ENCODE measurements at regions not wholly inside any gene's neighbourhood (a gene's known extent, or its start where the extent isn't known, plus 50 kb on each side); places are given as distances from the start of the nearest gene placed in this dataset.
"Not testable (repeated sequence)": the region's sequence is repeated elsewhere in the genome, so short reads cannot be mapped to it uniquely, and the experiment has no call there.

DNA sequence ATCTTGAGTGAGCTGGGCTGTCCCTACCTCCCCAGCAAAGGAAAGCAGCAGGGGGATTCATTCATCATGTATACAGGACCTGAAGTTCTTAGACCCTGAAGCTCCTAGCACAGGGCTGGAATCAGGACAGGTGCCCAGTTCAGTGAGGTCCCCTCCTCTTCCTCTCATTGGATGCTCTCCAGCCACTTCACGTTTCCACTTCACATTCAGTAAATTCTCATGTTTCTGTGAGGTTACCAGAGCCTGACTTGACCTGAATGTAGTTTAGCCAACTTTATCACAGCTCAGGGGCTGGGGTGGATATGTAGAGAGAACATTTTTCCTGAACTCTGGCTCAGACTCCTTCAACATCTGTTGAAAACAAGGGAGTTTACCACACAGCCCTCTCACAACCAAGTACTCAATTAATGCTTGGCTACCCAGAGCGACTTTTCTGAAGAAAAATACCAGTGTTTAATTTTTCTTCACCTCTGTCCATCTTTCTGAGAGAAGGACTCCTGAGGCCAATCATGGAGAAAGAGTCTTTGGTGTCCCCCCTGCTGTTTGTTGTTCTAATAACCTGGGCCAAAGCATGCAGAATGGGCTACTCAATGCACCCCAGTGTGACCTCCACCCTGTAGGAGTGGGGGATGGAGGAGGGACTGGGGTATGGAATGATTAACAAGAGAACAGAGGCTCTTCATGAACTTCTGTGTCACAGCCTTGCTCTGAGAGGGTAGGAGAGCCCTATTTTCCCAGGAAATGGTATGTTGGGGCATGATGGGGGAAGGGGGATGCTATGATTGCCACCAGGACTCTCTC, 108.3 kb upstream of the FGGY start:
- DNase-seq (ENCODE audit: extremely low read depth in 1 of 2, low read depth in 1 of 2) = no peak

DNA sequence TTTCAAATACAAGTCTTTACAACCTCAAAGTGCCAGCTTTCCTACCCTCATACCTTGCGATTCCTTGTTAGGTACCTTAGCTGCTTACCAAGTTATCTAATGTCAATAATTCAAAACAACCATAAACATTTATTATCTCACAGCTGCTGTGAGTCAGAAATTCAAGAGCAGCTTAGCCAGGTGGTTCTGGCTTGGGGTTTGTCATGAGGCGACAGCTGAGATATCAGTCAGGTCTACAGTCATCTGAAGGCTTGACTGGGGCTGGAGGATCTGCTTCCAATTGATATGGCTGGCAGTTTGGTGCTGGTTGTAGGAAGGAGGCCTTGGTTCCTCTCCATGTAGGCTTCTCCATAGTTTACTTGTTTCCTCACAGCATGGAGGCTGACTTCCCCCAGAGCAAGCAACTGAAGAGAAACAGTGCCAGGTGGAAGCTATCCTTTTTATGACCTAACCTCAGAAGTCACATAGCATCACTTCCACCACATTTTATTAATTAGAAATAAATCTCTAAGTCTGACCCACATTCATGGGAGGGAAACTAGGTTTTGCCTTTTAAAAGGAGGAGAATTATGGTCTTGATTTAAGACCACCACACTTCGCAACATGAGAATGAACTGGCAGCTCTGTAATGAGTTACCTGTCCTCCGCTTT, 103.3 kb upstream of the FGGY start:
- DNase-seq (ENCODE audit: extremely low read depth in 1 of 2, low read depth in 1 of 2) = no peak

DNA sequence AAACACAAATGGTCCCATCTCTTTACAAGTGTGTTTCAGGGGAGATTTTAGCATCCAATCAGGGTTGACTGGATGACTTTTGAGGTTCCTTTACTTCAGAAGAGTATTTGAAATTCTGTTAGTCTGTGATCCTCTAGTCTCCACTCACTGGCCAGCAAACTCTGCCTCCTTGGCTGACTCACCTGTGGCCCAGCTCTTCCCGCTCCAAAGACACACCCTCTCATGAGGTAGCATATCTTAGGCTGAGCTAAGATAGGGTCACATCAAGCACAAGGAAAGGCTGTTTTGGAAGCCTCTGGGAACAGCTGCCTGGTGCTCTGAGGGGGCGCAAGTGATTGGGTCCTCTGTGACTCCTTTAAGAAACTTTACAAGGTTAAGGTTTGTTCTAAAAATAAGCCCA, 102.3 kb upstream of the FGGY start:
- DNase-seq (ENCODE audit: extremely low read depth in 1 of 2, low read depth in 1 of 2) = no peak

DNA sequence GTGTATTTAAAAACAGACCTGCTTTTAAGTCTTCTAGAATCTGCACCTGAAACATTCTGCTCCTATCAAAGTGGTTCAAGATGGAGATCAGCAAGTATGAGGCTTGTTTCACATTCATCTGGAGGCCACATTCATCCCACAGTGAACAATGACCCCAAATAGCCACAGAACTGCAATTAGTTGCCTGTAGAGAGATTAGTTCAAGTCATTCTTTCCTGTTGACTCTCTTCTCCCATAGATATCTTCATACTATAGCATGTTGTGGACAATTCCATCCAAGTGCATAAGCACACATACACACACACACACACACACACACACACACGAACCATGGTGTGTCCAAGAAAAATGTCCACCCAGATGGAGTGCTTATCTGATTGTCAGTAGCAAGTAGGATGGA, 101.7 kb upstream of the FGGY start:
- no peak for DNase-seq (ENCODE audit: extremely low read depth in 1 of 2, low read depth in 1 of 2)

DNA sequence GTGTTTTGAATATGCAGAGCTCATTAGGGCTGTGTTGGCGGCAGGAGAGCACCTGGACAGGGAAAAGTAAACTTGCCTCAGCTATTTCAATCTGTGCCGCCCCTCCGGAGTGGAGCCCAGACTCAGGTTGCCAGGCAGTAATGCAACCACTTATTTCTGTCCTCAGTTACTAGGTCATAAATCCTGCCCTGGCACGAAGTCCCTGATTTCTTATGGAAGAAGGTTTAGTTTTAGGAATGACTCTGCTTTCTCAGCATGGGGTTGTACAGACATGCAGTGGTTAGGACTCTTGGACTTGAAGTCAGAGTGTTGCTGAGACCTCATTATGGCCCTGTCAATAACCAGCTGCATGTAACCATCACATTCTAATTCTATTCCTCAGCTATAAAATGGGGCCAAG, 98.3 kb upstream of the FGGY start:
- DNase-seq (ENCODE audit: extremely low read depth in 1 of 2, low read depth in 1 of 2) = no peak

DNA sequence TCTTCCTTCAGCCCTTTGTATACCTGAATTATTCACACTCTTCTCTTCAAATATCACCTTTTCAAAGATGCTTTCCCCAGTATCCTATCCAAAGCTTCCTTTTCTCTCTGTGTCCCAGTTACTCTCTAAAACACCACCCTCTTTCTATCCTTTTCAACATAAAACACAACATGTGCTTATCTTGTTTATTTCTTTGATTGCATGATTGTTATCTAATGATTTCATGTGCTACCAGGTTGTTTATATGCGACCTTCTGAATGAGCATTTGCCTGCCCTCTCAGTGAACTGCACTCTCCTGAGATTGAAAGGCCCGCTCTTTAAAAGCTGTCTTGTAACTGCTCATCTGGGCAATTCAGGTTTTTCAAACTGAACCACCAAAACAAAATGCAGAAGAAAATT, 97.7 kb upstream of the FGGY start:
- DNase-seq (ENCODE audit: extremely low read depth in 1 of 2, low read depth in 1 of 2) = no peak

DNA sequence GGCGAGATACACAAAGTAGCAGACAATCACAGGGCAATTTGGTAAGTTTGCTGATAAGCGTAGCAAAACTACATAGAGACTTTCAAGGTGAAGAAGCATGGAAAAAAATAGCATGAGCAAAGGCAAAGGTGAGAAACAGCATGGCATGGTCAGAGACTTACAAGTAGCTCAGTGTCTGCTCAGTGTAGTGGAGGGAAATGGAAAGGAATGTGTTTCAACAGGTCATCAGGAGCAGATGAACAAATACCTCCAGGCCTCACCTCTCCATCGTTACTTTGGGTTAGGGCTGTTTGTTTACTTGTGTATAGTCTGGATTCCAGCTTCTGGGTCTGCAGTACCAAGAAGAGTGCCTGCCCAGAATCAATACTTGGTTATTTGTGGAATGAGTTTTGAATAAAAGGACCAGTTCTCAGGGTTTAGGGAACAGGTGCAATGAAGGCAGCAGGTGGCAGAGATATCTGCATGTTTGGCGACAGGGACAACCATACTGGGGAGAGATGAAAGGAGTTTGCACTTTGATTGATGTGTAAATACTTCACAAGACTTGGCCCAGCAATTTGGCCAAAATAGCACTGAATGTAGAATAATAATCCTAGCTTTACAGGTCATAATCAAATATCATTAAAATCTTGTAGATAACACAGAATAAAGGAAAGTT, 97.0 kb upstream of the FGGY start:
- no peak for DNase-seq (ENCODE audit: extremely low read depth in 1 of 2, low read depth in 1 of 2)

DNA sequence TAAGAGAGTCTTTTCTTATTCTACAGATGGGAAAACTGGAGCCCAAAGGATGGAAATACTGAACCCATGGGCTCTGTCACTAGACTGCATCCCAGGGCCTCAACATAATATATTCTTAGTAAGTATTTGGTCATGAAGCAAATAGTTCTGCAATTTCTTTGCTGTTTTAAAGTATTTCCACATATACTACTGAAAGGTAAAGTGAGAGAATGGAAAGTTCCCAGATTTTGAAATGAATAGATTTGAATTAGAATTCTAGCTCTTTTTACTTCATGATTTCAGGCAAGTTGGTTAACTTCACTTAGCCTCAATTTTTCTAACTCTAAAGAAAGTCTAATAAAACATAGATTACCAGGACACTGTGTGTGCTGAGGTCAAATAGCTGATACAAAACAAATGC, 95.6 kb upstream of the FGGY start:
- DNase-seq (ENCODE audit: extremely low read depth in 1 of 2, low read depth in 1 of 2) = no peak

DNA sequence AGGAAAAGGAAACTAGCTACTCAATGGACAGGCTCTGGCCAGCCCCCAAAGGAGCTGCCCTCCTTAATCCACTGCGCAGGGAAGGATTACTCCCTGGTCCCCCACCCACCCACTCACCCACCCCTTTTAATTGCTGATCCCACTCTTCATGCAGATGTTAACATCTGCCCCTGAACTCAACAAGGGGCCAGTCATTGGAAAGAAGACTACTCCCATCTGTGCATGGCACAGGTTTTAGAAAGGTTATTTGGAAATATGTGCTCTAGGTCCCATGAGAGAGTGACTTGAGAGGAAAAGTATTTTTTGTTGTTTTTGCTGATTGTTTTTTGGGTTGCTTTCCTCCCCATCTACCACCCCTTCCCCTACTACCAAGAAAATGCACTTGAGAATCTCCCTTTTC, 94.4 kb upstream of the FGGY start:
- DNase-seq (ENCODE audit: extremely low read depth in 1 of 2, low read depth in 1 of 2) = no peak

DNA sequence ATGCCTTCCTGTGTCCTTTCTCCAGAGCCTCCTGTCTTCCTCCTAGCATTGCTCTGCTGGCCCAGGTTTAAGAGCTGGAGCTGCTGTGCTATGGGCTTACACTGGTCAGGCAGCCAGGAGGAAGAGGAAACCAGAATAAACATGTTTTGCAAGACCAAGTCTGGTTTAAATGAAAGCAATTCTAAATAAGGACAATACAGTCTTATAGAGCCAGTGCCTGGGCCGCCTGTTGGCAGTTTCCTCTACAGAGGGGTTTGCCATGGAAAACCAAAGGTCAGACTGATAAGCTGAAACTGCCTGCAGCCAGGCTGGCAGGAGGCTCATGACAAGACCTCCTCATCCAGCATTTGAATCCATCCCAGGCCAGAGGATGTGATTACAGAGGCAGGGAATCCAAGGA, 92.9 kb upstream of the FGGY start:
- DNase-seq (ENCODE audit: extremely low read depth in 1 of 2, low read depth in 1 of 2) = no peak

DNA sequence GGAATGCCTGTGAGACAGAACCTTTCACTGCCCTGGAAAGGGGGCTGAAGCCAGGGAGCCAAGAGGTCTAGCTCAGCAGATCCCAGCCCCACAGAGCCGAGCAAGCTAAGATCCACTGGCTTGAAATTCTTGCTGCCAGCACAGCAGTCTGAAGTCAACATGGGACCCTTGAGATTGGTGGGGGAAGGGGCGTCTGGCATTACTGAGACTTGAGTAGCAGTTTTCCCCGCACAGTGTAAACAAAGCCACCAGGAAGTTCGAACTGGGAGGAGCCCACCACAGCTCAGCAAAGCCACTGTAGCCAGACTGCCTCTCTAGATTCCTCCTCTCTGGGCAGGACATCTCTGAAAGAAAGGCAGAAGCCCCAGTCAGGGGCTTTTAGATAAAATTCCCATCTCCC, 90.3 kb upstream of the FGGY start:
- not testable (repeated sequence) for DNase-seq (ENCODE audit: extremely low read depth in 1 of 2, low read depth in 1 of 2)

DNA sequence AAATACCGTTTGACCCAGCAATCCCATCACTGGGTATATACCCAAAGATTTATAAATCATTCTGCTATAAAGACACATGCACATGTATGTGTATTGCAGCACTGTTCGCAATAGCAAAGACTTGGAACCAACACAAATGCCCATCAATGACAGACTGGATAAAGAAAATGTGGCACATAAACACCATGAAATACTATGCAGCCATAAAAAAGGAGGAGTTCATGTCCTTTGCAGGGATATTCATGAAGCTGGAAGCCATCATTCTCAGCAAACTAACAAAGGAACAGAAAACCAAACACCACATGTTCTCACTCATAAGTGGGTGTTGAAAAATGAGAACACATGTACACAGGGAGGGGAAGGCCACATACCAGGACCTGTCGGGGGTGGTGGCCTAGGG, 86.5 kb upstream of the FGGY start:
- DNase-seq (ENCODE audit: extremely low read depth in 1 of 2, low read depth in 1 of 2) = not testable (repeated sequence)

DNA sequence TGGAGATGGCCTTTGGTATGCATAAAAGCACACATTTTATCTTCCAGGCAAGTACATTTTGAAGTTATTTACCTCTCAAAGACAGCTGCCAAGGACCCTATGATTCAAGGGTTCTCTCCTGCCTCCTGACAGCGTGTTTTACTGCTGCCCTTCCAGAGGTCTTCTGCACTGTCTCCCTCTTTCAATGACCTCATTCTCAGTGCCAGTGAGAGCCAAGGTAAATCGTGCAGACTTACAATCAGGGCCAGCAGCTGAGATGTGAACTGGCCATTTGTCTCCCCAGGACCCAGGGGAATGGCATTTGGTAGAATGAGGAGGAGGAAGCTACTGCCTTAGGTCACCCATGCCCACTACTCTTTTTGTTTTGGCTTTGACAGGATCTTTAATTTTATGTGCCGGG, 84.2 kb upstream of the FGGY start:
- no peak for DNase-seq (ENCODE audit: extremely low read depth in 1 of 2, low read depth in 1 of 2)

DNA sequence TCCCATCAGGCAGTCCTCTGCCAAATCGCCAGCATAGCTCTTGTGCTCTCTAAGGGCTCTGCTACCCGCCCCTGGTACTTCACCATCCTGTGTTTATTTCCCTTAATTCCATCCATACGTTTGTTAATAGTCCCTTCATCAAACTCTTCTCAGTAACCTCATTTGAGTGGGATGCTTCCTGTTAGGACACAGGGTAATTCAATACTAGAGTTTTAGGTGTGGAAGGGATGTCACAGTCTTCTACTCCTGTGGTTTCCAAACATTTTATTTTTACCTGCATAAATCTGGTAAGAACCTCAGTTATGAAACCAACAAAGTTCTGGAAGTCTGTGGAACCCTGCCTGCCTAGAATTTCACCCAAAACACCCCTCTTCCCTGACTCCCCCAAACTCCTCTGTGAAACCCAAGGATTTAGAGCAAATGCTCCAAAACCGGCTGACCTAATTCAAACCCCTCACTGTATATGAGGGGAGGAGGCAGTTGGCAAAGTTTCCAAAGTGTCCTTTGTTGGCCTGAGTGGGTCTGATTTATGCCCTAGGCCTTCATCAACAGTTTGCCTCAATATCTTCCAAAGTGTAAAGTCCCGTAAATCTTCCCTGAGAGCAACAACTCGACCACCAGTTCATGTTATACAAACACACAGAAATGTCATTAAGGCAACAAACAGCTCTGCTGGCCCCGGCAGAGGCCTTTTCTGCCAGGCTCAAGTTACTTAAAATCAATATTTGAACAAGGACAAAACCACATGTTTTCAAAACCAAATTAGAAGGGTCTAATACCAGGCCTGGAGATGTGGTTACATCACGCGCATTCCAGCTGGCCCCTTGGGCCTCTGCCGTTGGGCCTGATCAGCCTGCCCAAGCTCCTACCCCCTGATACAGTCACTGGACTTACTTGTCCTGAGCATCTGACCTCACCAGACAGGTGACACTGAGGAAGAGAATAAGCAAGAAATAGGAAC, 82.4 kb upstream of the FGGY start:
- no peak for DNase-seq (ENCODE audit: extremely low read depth in 1 of 2, low read depth in 1 of 2)

DNA sequence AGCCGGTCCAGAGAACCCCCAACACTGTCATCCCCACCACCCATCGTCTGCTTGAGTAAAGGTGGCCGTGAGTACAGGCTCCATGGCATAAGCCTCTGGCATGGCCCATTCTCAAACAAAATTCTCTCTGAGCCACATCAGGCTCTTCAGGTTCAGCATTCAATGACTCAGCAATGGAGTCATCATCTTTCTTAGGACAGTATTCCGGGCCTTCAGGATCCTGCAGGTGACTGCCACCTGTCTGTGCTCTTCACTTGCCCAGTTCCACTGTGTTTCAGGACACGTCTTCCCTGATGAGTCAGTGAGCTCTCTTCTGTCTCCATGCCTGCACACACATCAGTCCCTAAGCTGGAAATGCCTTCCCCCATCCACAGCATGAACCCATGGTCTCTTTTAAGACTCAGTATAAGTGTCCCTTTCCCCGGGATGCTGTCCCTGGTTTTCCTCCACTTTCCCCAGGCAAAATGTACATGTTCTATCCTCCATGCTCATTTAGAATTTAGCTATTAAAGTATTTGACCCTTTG, 81.1 kb upstream of the FGGY start:
- DNase-seq (ENCODE audit: extremely low read depth in 1 of 2, low read depth in 1 of 2) = no peak

DNA sequence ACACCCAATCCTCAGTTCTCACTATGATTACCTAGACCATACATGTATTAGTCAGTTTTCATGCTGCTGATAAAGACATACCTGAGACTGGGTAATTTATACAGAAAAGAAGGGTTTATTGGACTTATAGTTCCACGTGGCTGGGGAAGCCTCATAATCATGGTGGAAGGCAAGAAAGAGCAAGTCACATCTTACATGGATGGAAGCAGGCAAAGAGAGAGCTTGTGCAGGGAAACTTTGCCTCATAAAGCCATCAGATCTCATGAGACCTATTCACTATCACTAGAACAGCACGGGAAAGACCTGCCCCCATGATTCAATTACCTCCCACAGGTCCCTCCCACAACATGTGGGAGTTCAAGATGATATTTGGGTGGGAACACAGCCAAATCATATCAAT, 79.5 kb upstream of the FGGY start:
- DNase-seq (ENCODE audit: extremely low read depth in 1 of 2, low read depth in 1 of 2) = not testable (repeated sequence)

DNA sequence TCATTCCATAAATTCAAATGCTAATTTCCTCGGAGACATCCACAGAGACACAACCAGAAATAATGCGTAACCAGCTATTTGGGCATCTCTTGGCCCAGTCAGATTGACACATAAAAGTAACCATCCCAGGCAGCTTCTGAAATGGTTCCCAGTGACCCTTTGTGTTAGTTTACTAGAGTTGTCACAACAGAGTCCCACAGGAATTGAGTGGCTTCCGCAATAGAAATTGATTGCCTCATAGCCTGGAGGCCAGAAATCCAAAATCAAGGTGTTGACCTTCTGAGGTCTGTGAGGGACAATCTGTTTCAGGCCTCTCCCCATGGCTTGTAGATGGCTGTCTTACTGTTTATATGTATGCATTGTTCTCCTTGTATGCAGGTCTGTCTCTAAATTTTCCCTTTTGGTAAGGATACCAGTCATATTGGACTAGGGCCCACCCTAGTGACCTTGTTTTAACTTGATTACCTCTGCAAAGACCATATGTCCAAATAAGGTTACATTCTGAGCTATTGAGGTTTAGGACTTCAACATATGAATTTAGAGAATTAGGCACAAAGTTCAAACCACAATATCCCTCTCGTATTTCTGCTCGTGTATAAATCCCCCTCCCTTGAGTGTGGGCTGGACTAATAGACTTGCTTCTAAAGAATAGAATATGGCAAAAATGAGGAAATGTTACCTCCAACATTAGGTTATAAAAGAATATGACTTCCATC, 78.2 kb upstream of the FGGY start:
- no peak for DNase-seq (ENCODE audit: extremely low read depth in 1 of 2, low read depth in 1 of 2)

DNA sequence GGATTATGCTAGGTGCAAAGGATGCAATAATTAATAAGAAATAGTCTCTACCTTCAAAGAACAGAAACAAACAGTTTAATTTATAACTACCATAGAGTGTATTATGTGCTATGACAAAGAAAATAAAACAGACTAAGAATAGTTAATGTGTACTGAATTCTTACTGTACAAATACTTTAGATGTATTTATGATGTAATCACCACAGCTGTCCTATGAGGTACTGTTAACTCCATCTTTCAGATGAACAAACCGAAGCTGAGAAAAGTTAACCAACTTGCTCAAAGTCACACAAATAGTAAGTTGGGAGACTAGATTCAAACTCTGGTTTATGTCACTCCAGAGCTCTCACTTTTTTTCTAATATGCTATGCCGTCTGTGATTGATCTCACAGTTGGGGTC, 77.0 kb upstream of the FGGY start:
- no peak for DNase-seq (ENCODE audit: extremely low read depth in 1 of 2, low read depth in 1 of 2)

DNA sequence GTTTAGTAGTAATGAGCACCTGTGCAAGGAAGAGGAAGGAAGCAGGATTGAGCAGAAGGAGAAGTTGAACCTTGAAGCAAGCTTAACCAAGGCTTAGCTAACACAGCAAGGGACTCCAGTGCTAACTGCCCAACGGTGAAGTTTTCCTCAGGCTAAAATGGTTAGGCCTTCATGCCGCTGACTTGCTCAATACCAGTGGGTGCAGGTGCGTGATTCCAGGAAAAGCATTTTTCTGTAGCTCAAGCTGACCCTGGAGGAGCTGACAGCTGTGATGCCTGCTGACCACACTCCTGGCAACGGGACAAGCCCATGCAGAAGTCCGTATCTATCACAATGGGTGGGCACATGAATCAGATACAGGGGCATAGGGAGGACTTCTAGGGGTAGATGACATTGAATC, 76.5 kb upstream of the FGGY start:
- no peak for DNase-seq (ENCODE audit: extremely low read depth in 1 of 2, low read depth in 1 of 2)

DNA sequence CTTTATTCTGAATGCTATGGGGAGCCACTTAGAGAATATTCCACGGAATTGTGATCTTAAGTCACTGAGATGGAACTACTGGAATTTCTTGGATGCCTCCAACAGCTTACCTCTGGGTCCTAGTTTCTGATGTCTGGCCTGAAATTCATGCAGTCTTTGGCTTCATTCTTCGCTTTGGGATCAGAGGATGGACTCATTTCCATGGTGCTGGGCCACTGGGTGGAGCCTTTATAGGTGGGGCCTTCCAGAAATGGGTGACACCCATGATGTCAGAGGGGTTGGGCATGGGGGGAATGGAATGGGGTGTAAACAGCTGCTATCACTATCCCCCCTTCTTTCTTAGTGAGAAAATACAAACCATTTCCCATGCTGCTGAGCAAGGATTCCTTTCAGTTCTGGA, 73.7 kb upstream of the FGGY start:
- DNase-seq (ENCODE audit: extremely low read depth in 1 of 2, low read depth in 1 of 2) = no peak

Data from activated CD8-positive, alpha-beta memory T cell treated with anti-CD3 and anti-CD28 coated beads for 1 hour (primary cell).